ENCODE measurements at regions not wholly inside any gene's neighbourhood (a gene's known extent, or its start where the extent isn't known, plus 50 kb on each side); places are given as distances from the start of the nearest gene placed in this dataset.

DNA sequence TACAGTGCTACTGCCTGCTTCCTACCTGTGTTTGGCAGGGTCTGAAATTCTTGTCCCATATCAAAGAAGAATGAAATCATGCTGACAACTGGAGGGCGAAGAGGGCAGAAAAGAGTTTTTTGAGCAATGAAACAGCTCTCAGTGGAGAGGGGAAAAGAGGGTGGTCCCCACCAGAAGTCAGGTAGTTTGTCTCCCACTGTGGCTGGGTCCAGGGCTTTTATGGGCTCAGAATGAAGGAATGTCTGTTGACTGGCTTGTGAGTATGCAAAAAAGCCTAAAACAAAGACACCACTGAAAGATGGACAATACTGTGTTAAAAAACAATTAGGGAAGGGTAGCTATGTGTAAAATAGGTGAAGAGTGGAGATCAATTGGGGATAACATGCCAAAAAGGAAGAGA, 115.0 kb downstream of the ADAM29 start:
- Histone ChIP-seq H3K4me1 (ENCODE audit: control insufficient read depth, insufficient read depth, low read length) (no peaks in the 10 kb centered on the region), H3K4me3 (ENCODE audit: low read length) (no peak overlapping the region), H3K27me3 (ENCODE audit: control insufficient read depth, insufficient read depth, low read length) (no peaks in the 10 kb centered on the region), H3K36me3 (ENCODE audit: control insufficient read depth, insufficient read depth, low read length) (no peaks in the 10 kb centered on the region), H3K9me3 (replicated peaks; ENCODE audit: control insufficient read depth, low read depth, low read length) (peaks cover 22% of the 10 kb centered on the region), H3K27ac (ENCODE audit: low read length) (no peak overlapping the region)
- DNase-seq, result no peak
- WGBS (ENCODE audit: insufficient coverage), result 100% methylated on average over 1 of the region's 1 CpG

- Histone ChIP-seq H3K4me1 (ENCODE audit: control insufficient read depth, insufficient read depth, low read length) (no peaks in the 10 kb centered on the region), H3K9me3 (replicated peaks; ENCODE audit: control insufficient read depth, low read depth, low read length) (peaks cover 22% of the 10 kb centered on the region), H3K4me3 (ENCODE audit: low read length) (no peak overlapping the region), H3K27me3 (ENCODE audit: control insufficient read depth, insufficient read depth, low read length) (no peaks in the 10 kb centered on the region), H3K27ac (ENCODE audit: low read length) (no peak overlapping the region), H3K36me3 (ENCODE audit: control insufficient read depth, insufficient read depth, low read length) (no peaks in the 10 kb centered on the region)
- no CpG with 5 or more reads among the region's 1 CpG for WGBS (ENCODE audit: insufficient coverage)
- DNase-seq, result no peak
These were observed 115.8 kb downstream of the ADAM29 start for GRCh38 chr4:175034007-175034406.

- Histone ChIP-seq H3K4me3 (ENCODE audit: low read length) (no peak overlapping the region), H3K36me3 (ENCODE audit: control insufficient read depth, insufficient read depth, low read length) (no peaks in the 10 kb centered on the region), H3K9me3 (replicated peaks; ENCODE audit: control insufficient read depth, low read depth, low read length) (peaks cover 22% of the 10 kb centered on the region), H3K4me1 (ENCODE audit: control insufficient read depth, insufficient read depth, low read length) (no peaks in the 10 kb centered on the region), H3K27ac (ENCODE audit: low read length) (no peak overlapping the region), H3K27me3 (ENCODE audit: control insufficient read depth, insufficient read depth, low read length) (no peaks in the 10 kb centered on the region)
- DNase-seq, result no peak
- 78% methylated on average over 2 of the region's 2 CpGs for WGBS (ENCODE audit: insufficient coverage)
These were observed 117.0 kb downstream of the ADAM29 start for GRCh38 chr4:175034986-175035705.

DNA sequence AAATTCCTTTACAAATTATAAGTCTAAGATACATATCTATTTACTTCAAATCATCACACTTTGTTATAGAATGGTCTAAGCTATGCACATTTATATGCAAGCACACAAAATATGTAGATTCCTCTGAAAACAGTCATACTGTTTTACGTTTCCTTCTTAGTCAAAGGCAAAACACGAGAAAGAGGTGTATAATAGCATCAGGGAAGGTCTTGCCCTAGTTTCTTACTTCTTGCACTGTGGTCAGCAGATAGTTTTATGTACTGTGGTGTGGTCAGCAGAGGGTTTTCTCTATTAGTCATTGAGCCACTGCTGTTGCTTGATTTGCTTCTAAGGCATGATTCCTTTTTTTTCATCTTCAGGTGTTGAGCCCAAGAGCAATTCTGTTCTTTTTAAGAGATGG, 117.7 kb downstream of the ADAM29 start:
- H3K4me1 ChIP-seq (ENCODE audit: control insufficient read depth, insufficient read depth, low read length), result no peaks in the 10 kb centered on the region
- no peaks in the 10 kb centered on the region for H3K36me3 ChIP-seq (ENCODE audit: control insufficient read depth, insufficient read depth, low read length)
- H3K27me3 ChIP-seq (ENCODE audit: control insufficient read depth, insufficient read depth, low read length), result no peaks in the 10 kb centered on the region
- DNase-seq, result no peak
- no peak overlapping the region for H3K4me3 ChIP-seq (ENCODE audit: low read length)
- peaks cover 22% of the 10 kb centered on the region for H3K9me3 ChIP-seq (replicated peaks; ENCODE audit: control insufficient read depth, low read depth, low read length)
- WGBS (ENCODE audit: insufficient coverage), result 80% methylated on average over 1 of the region's 2 CpGs
- no peak overlapping the region for H3K27ac ChIP-seq (ENCODE audit: low read length)

GRCh38 chr4:175048111-175048784, 130.1 kb downstream of the ADAM29 start:
- DNase-seq, result no peak
- Histone ChIP-seq H3K4me3 (ENCODE audit: low read length) (no peak overlapping the region), H3K36me3 (ENCODE audit: control insufficient read depth, insufficient read depth, low read length) (no peaks in the 10 kb centered on the region), H3K27ac (ENCODE audit: low read length) (no peak overlapping the region), H3K4me1 (ENCODE audit: control insufficient read depth, insufficient read depth, low read length) (no peaks in the 10 kb centered on the region), H3K9me3 (replicated peaks; ENCODE audit: control insufficient read depth, low read depth, low read length) (peaks cover 4% of the 10 kb centered on the region), H3K27me3 (ENCODE audit: control insufficient read depth, insufficient read depth, low read length) (no peaks in the 10 kb centered on the region)
- WGBS (ENCODE audit: insufficient coverage), result no CpG with 5 or more reads among the region's 1 CpG

DNA sequence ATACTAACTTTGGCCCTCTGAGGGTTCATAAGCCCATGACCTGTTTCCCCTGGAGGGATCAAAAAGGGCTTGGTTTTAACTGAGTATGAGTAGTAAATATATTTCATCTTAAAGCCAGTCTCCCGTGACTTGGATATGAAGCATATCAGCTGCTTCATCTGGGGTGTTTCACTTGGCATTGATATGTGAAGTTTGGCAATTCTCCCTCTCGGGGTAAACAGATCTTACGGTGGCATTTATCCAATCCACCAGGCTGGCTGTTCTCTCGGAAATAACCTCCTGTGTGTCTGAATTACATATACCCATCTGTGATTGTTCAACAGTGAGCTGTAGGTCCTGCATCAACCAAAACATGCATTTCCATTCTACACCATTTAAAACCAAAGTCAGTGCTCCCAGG, 130.7 kb downstream of the ADAM29 start:
- Histone ChIP-seq H3K36me3 (ENCODE audit: control insufficient read depth, insufficient read depth, low read length) (no peaks in the 10 kb centered on the region), H3K27ac (ENCODE audit: low read length) (no peak overlapping the region), H3K4me3 (ENCODE audit: low read length) (no peak overlapping the region), H3K9me3 (replicated peaks; ENCODE audit: control insufficient read depth, low read depth, low read length) (no peaks in the 10 kb centered on the region), H3K4me1 (ENCODE audit: control insufficient read depth, insufficient read depth, low read length) (no peaks in the 10 kb centered on the region), H3K27me3 (ENCODE audit: control insufficient read depth, insufficient read depth, low read length) (no peaks in the 10 kb centered on the region)
- 79% methylated on average over 2 of the region's 4 CpGs for WGBS (ENCODE audit: insufficient coverage)
- DNase-seq, result no peak

GRCh38 chr4:175051974-175052373, 133.8 kb downstream of the ADAM29 start:
- Histone ChIP-seq H3K4me1 (ENCODE audit: control insufficient read depth, insufficient read depth, low read length) (no peaks in the 10 kb centered on the region), H3K36me3 (ENCODE audit: control insufficient read depth, insufficient read depth, low read length) (no peaks in the 10 kb centered on the region), H3K27me3 (ENCODE audit: control insufficient read depth, insufficient read depth, low read length) (no peaks in the 10 kb centered on the region), H3K9me3 (replicated peaks; ENCODE audit: control insufficient read depth, low read depth, low read length) (peaks cover 8% of the 10 kb centered on the region), H3K4me3 (ENCODE audit: low read length) (no peak overlapping the region), H3K27ac (ENCODE audit: low read length) (no peak overlapping the region)
- no peak for DNase-seq
- WGBS (ENCODE audit: insufficient coverage), result no CpG with 5 or more reads among the region's 2 CpGs

- H3K4me3 ChIP-seq (ENCODE audit: low read length), result no peak overlapping the region
- no peaks in the 10 kb centered on the region for H3K36me3 ChIP-seq (ENCODE audit: control insufficient read depth, insufficient read depth, low read length)
- 48% methylated on average over 2 of the region's 3 CpGs for WGBS (ENCODE audit: insufficient coverage)
- DNase-seq, result no peak
- no peaks in the 10 kb centered on the region for H3K27me3 ChIP-seq (ENCODE audit: control insufficient read depth, insufficient read depth, low read length)
- peaks cover 8% of the 10 kb centered on the region for H3K9me3 ChIP-seq (replicated peaks; ENCODE audit: control insufficient read depth, low read depth, low read length)
- no peaks in the 10 kb centered on the region for H3K4me1 ChIP-seq (ENCODE audit: control insufficient read depth, insufficient read depth, low read length)
- H3K27ac ChIP-seq (ENCODE audit: low read length), result no peak overlapping the region
These were observed 136.8 kb downstream of the ADAM29 start for GRCh38 chr4:175054980-175055379.

- Histone ChIP-seq H3K36me3 (ENCODE audit: control insufficient read depth, insufficient read depth, low read length) (no peaks in the 10 kb centered on the region), H3K4me1 (ENCODE audit: control insufficient read depth, insufficient read depth, low read length) (no peaks in the 10 kb centered on the region), H3K27ac (ENCODE audit: low read length) (no peak overlapping the region), H3K4me3 (ENCODE audit: low read length) (no peak overlapping the region), H3K9me3 (replicated peaks; ENCODE audit: control insufficient read depth, low read depth, low read length) (peaks cover 9% of the 10 kb centered on the region), H3K27me3 (ENCODE audit: control insufficient read depth, insufficient read depth, low read length) (no peaks in the 10 kb centered on the region)
- WGBS (ENCODE audit: insufficient coverage), result 82% methylated on average over 3 of the region's 3 CpGs
- DNase-seq, result no peak
These were observed 144.0 kb downstream of the ADAM29 start for GRCh38 chr4:175062183-175062592.

DNA sequence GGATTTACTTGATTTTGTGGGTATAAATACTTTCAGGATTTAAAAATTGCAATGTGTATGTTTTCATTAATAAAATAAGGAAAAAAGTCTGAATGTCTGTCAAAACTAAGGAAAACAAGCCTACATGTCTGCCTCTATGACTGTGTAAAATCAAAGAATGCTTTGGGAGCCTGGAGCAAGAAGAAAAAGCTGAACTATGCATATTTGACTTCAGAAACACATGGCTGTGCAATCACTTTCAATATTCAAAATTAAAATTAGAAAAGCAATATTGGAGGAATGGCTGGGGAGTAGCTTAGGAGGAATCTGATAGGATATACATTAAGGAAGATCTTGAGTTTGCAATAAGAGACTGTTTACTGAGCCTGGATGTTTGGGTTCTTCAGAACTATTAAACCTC, 147.1 kb downstream of the ADAM29 start:
- H3K36me3 ChIP-seq (ENCODE audit: control insufficient read depth, insufficient read depth, low read length), result no peaks in the 10 kb centered on the region
- no peak for DNase-seq
- H3K4me3 ChIP-seq (ENCODE audit: low read length), result no peak overlapping the region
- H3K27ac ChIP-seq (ENCODE audit: low read length), result no peak overlapping the region
- H3K27me3 ChIP-seq (ENCODE audit: control insufficient read depth, insufficient read depth, low read length), result no peaks in the 10 kb centered on the region
- peaks cover 12% of the 10 kb centered on the region for H3K9me3 ChIP-seq (replicated peaks; ENCODE audit: control insufficient read depth, low read depth, low read length)
- no peaks in the 10 kb centered on the region for H3K4me1 ChIP-seq (ENCODE audit: control insufficient read depth, insufficient read depth, low read length)

Measured in muscle of leg (tissue), 3 donors.